ENCODE measurements at regions not wholly inside any gene's neighbourhood (a gene's known extent, or its start where the extent isn't known, plus 50 kb on each side); places are given as distances from the start of the nearest gene placed in this dataset.

DNA sequence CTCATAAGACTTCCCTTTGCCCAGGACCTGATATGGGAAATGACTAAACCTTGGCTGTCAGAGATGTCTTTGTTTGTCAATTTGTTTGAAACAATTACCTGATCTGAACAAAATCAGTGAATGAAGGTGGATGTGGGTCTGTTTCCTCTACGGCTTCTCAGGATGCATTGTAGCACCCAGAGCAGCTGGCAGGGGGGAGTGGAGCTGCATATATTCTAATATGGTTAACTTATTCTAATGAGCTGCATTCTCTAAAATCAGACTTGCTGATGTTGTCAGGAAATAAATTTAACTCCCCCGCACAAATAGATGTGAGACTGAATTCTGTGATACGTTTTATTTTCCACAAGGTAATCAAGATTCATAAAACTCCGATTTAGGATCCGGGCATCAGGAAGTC lies 665.4 kb downstream of the MAT2B start:
- Histone ChIP-seq H3K36me3 (ENCODE audit: insufficient read depth, low read length) (no peaks in the 10 kb centered on the region), H3K9me3 (ENCODE audit: low read depth, low read length) (no peaks in the 10 kb centered on the region), H3K9ac (ENCODE audit: insufficient read length) (no peak overlapping the region), H3K27ac (no peak overlapping the region), H3K4me3 (no peak overlapping the region)
- DNase-seq (ENCODE audit: low read depth, low spot score): no peak
- TF ChIP-seq POLR2AphosphoS5 (IDR thresholded peaks at IDR 0.05; ENCODE audit: borderline replicate concordance, low read depth, low read length) (no peak), EZH2 (IDR thresholded peaks at IDR 0.05) (no peak), FOXP2 (optimal IDR thresholded peaks at IDR 0.05; ENCODE audit: control extremely low read depth, extremely low read length, insufficient read depth) (no peak)

GRCh38 chr5:164175083-164175482 lies 669.7 kb downstream of the MAT2B start:
- Histone ChIP-seq H3K27ac (no peak overlapping the region), H3K4me3 (no peak overlapping the region), H3K9ac (ENCODE audit: insufficient read length) (no peak overlapping the region), H3K36me3 (ENCODE audit: insufficient read depth, low read length) (no peaks in the 10 kb centered on the region), H3K9me3 (ENCODE audit: low read depth, low read length) (no peaks in the 10 kb centered on the region)
- TF ChIP-seq POLR2AphosphoS5 (IDR thresholded peaks at IDR 0.05; ENCODE audit: borderline replicate concordance, low read depth, low read length) (no peak), FOXP2 (optimal IDR thresholded peaks at IDR 0.05; ENCODE audit: control extremely low read depth, extremely low read length, insufficient read depth) (no peak), EZH2 (IDR thresholded peaks at IDR 0.05) (no peak)
- no peak for DNase-seq (ENCODE audit: low read depth, low spot score)

DNA sequence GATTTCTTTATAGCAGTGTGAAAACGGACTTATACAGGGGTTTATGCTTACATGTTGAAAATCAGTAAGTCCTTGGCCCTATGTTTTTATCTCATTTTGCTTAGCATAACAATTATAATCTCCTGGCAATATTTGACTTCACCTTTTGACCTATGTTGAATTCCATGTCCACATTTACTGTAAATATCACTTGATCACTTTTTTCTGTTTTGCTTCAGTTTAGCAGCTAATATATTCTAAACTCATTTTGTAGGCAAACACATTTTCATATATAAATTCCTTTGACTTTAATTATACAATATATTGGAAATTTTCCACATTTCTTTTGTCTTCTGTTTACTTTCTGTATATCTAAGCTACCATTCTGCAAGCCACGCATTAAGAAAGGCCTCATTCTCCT lies 674.0 kb downstream of the MAT2B start:
- H3K9ac ChIP-seq (ENCODE audit: insufficient read length): no peak overlapping the region
- H3K27ac ChIP-seq: no peak overlapping the region
- H3K36me3 ChIP-seq (ENCODE audit: insufficient read depth, low read length): no peaks in the 10 kb centered on the region
- no peaks in the 10 kb centered on the region for H3K9me3 ChIP-seq (ENCODE audit: low read depth, low read length)
- TF ChIP-seq POLR2AphosphoS5 (IDR thresholded peaks at IDR 0.05; ENCODE audit: borderline replicate concordance, low read depth, low read length): no peak
- TF ChIP-seq FOXP2 (optimal IDR thresholded peaks at IDR 0.05; ENCODE audit: control extremely low read depth, extremely low read length, insufficient read depth): no peak
- TF ChIP-seq EZH2 (IDR thresholded peaks at IDR 0.05): no peak
- no peak overlapping the region for H3K4me3 ChIP-seq
- no peak for DNase-seq (ENCODE audit: low read depth, low spot score)

GRCh38 chr5:164181604-164182003 lies 676.2 kb downstream of the MAT2B start:
- DNase-seq (ENCODE audit: low read depth, low spot score): no peak
- no peaks in the 10 kb centered on the region for H3K9me3 ChIP-seq (ENCODE audit: low read depth, low read length)
- TF ChIP-seq POLR2AphosphoS5 (IDR thresholded peaks at IDR 0.05; ENCODE audit: borderline replicate concordance, low read depth, low read length) (no peak), EZH2 (IDR thresholded peaks at IDR 0.05) (no peak), FOXP2 (optimal IDR thresholded peaks at IDR 0.05; ENCODE audit: control extremely low read depth, extremely low read length, insufficient read depth) (no peak)
- no peak overlapping the region for H3K9ac ChIP-seq (ENCODE audit: insufficient read length)
- no peak overlapping the region for H3K4me3 ChIP-seq
- no peaks in the 10 kb centered on the region for H3K36me3 ChIP-seq (ENCODE audit: insufficient read depth, low read length)
- H3K27ac ChIP-seq: no peak overlapping the region

GRCh38 chr5:164184158-164184557 lies 678.7 kb downstream of the MAT2B start:
- Histone ChIP-seq H3K9me3 (ENCODE audit: low read depth, low read length) (no peaks in the 10 kb centered on the region), H3K36me3 (ENCODE audit: insufficient read depth, low read length) (no peaks in the 10 kb centered on the region), H3K9ac (ENCODE audit: insufficient read length) (no peak overlapping the region), H3K27ac (no peak overlapping the region), H3K4me3 (no peak overlapping the region)
- TF ChIP-seq FOXP2 (optimal IDR thresholded peaks at IDR 0.05; ENCODE audit: control extremely low read depth, extremely low read length, insufficient read depth) (no peak), POLR2AphosphoS5 (IDR thresholded peaks at IDR 0.05; ENCODE audit: borderline replicate concordance, low read depth, low read length) (no peak), EZH2 (IDR thresholded peaks at IDR 0.05) (no peak)
- DNase-seq (ENCODE audit: low read depth, low spot score): no peak

- Histone ChIP-seq H3K9me3 (ENCODE audit: low read depth, low read length) (no peaks in the 10 kb centered on the region), H3K4me3 (no peak overlapping the region), H3K27ac (no peak overlapping the region), H3K9ac (ENCODE audit: insufficient read length) (no peak overlapping the region), H3K36me3 (ENCODE audit: insufficient read depth, low read length) (no peaks in the 10 kb centered on the region)
- no peak for DNase-seq (ENCODE audit: low read depth, low spot score)
- no peak for TF ChIP-seq EZH2 (IDR thresholded peaks at IDR 0.05)
- TF ChIP-seq POLR2AphosphoS5 (IDR thresholded peaks at IDR 0.05; ENCODE audit: borderline replicate concordance, low read depth, low read length): no peak
- TF ChIP-seq FOXP2 (optimal IDR thresholded peaks at IDR 0.05; ENCODE audit: control extremely low read depth, extremely low read length, insufficient read depth): no peak
Observed at GRCh38 chr5:164185000-164185399, 679.6 kb downstream of the MAT2B start.

DNA sequence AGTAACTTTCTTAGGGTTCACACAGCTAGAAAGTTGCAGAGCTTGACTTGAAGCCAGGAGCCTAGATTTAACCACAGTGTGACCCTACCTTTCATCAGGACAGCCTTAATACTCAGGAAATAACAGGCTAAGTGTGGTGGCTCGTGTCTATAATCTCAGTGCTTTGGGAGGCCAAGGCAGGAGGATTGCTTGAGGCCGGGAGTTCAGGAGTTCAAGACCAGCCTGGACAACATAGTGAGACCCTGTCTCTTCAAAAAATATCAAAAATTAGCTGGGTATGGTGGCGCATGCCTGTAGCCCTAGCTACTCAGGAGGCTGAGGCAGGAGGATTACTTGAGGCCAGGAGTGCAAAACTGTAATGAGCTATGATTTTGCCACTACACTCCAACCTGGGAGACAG lies 681.1 kb downstream of the MAT2B start:
- no peak overlapping the region for H3K27ac ChIP-seq
- no peaks in the 10 kb centered on the region for H3K36me3 ChIP-seq (ENCODE audit: insufficient read depth, low read length)
- no peak overlapping the region for H3K4me3 ChIP-seq
- no peaks in the 10 kb centered on the region for H3K9me3 ChIP-seq (ENCODE audit: low read depth, low read length)
- no peak overlapping the region for H3K9ac ChIP-seq (ENCODE audit: insufficient read length)
- no peak for TF ChIP-seq POLR2AphosphoS5 (IDR thresholded peaks at IDR 0.05; ENCODE audit: borderline replicate concordance, low read depth, low read length)
- TF ChIP-seq FOXP2 (optimal IDR thresholded peaks at IDR 0.05; ENCODE audit: control extremely low read depth, extremely low read length, insufficient read depth): no peak
- no peak for TF ChIP-seq EZH2 (IDR thresholded peaks at IDR 0.05)
- DNase-seq (ENCODE audit: low read depth, low spot score): no peak

GRCh38 chr5:164187785-164188184 lies 682.4 kb downstream of the MAT2B start:
- no peak for DNase-seq (ENCODE audit: low read depth, low spot score)
- no peak overlapping the region for H3K4me3 ChIP-seq
- H3K27ac ChIP-seq: no peak overlapping the region
- no peaks in the 10 kb centered on the region for H3K9me3 ChIP-seq (ENCODE audit: low read depth, low read length)
- TF ChIP-seq FOXP2 (optimal IDR thresholded peaks at IDR 0.05; ENCODE audit: control extremely low read depth, extremely low read length, insufficient read depth): no peak
- TF ChIP-seq EZH2 (IDR thresholded peaks at IDR 0.05): no peak
- TF ChIP-seq POLR2AphosphoS5 (IDR thresholded peaks at IDR 0.05; ENCODE audit: borderline replicate concordance, low read depth, low read length): no peak
- no peaks in the 10 kb centered on the region for H3K36me3 ChIP-seq (ENCODE audit: insufficient read depth, low read length)
- H3K9ac ChIP-seq (ENCODE audit: insufficient read length): no peak overlapping the region

- Histone ChIP-seq H3K27ac (no peak overlapping the region), H3K36me3 (ENCODE audit: insufficient read depth, low read length) (no peaks in the 10 kb centered on the region), H3K9me3 (ENCODE audit: low read depth, low read length) (no peaks in the 10 kb centered on the region), H3K9ac (ENCODE audit: insufficient read length) (no peak overlapping the region), H3K4me3 (no peak overlapping the region)
- no peak for DNase-seq (ENCODE audit: low read depth, low spot score)
- no peak for TF ChIP-seq FOXP2 (optimal IDR thresholded peaks at IDR 0.05; ENCODE audit: control extremely low read depth, extremely low read length, insufficient read depth)
- TF ChIP-seq EZH2 (IDR thresholded peaks at IDR 0.05): no peak
- TF ChIP-seq POLR2AphosphoS5 (IDR thresholded peaks at IDR 0.05; ENCODE audit: borderline replicate concordance, low read depth, low read length): no peak
Observed at GRCh38 chr5:164188733-164189148, 683.3 kb downstream of the MAT2B start.
